ENCODE measurements at regions not wholly inside any gene's neighbourhood (a gene's known extent, or its start where the extent isn't known, plus 50 kb on each side); places are given as distances from the start of the nearest gene placed in this dataset.
A peak's percentile ranks its signal among the peaks of the same experiment; 100 is the strongest.

- intact Hi-C loops (cut with micrococcal nuclease), result no loop called here
- Mint-ChIP-seq H3K9me3 (ENCODE audit: unreplicated experiment) (no peaks in the 10 kb centered on the region), H3K36me3 (ENCODE audit: insufficient read depth, unreplicated experiment) (no peaks in the 10 kb centered on the region), H3K27ac (ENCODE audit: low read depth, unreplicated experiment) (peak overlapping the region; percentile 7), H3K4me3 (ENCODE audit: unreplicated experiment) (no peak overlapping the region), H3K27me3 (ENCODE audit: insufficient read depth, unreplicated experiment) (no peaks in the 10 kb centered on the region), H3K4me1 (ENCODE audit: insufficient read depth, unreplicated experiment) (peaks cover 14% of the 10 kb centered on the region)
- BruUV-seq (replicated peaks), result no TSS peak
- ChIA-PET CTCF (interaction anchor here (1.7 kb wide), 1 partner anchor 1078 kb away, joined by 4 read pairs; no protein-coding TSS in a partner anchor), POLR2A (no interaction called here)
- no peak for TF ChIP-seq CTCF (IDR thresholded peaks at IDR 0.05; ENCODE audit: unreplicated experiment)
- DNase-seq (ENCODE audit: unreplicated experiment), result peak; percentile 12
Observed at GRCh38 chr12:83763425-83763824, 1076.7 kb downstream of the TMTC2 start.

GRCh38 chr12:83759906-83760305 is 1073.2 kb downstream of the TMTC2 start:
- H3K9me3 Mint-ChIP-seq (ENCODE audit: unreplicated experiment), result no peaks in the 10 kb centered on the region
- no peak for TF ChIP-seq CTCF (IDR thresholded peaks at IDR 0.05; ENCODE audit: unreplicated experiment)
- intact Hi-C loops (cut with micrococcal nuclease), result no loop called here
- DNase-seq (ENCODE audit: unreplicated experiment), result no peak
- no peak overlapping the region for H3K4me3 Mint-ChIP-seq (ENCODE audit: unreplicated experiment)
- ChIA-PET POLR2A (no interaction called here), CTCF (no interaction called here)
- H3K27ac Mint-ChIP-seq (ENCODE audit: low read depth, unreplicated experiment), result no peak overlapping the region
- no TSS peak for BruUV-seq (replicated peaks)
- no peaks in the 10 kb centered on the region for H3K36me3 Mint-ChIP-seq (ENCODE audit: insufficient read depth, unreplicated experiment)
- peaks cover 14% of the 10 kb centered on the region for H3K4me1 Mint-ChIP-seq (ENCODE audit: insufficient read depth, unreplicated experiment)
- no peaks in the 10 kb centered on the region for H3K27me3 Mint-ChIP-seq (ENCODE audit: insufficient read depth, unreplicated experiment)

- Mint-ChIP-seq H3K4me1 (ENCODE audit: insufficient read depth, unreplicated experiment) (peaks cover 14% of the 10 kb centered on the region), H3K27ac (ENCODE audit: low read depth, unreplicated experiment) (no peak overlapping the region), H3K36me3 (ENCODE audit: insufficient read depth, unreplicated experiment) (no peaks in the 10 kb centered on the region), H3K9me3 (ENCODE audit: unreplicated experiment) (no peaks in the 10 kb centered on the region), H3K4me3 (ENCODE audit: unreplicated experiment) (no peak overlapping the region), H3K27me3 (ENCODE audit: insufficient read depth, unreplicated experiment) (no peaks in the 10 kb centered on the region)
- CTCF ChIA-PET, result no interaction called here
- no peak for DNase-seq (ENCODE audit: unreplicated experiment)
- intact Hi-C loops (cut with micrococcal nuclease), result no loop called here
- BruUV-seq (replicated peaks), result no TSS peak
- POLR2A ChIA-PET, result no interaction called here
- TF ChIP-seq CTCF (IDR thresholded peaks at IDR 0.05; ENCODE audit: unreplicated experiment), result no peak
Observed at GRCh38 chr12:83758888-83759631, 1072.4 kb downstream of the TMTC2 start.

GRCh38 chr12:83753904-83754303 is 1067.2 kb downstream of the TMTC2 start:
- BruUV-seq (replicated peaks), result no TSS peak
- POLR2A ChIA-PET, result no interaction called here
- Mint-ChIP-seq H3K9me3 (ENCODE audit: unreplicated experiment) (no peaks in the 10 kb centered on the region), H3K27me3 (ENCODE audit: insufficient read depth, unreplicated experiment) (no peaks in the 10 kb centered on the region), H3K36me3 (ENCODE audit: insufficient read depth, unreplicated experiment) (no peaks in the 10 kb centered on the region), H3K4me1 (ENCODE audit: insufficient read depth, unreplicated experiment) (no peaks in the 10 kb centered on the region), H3K4me3 (ENCODE audit: unreplicated experiment) (no peak overlapping the region), H3K27ac (ENCODE audit: low read depth, unreplicated experiment) (no peak overlapping the region)
- CTCF ChIA-PET, result interaction anchor here (0.7 kb wide), 1 partner anchor 1424 kb away, joined by 3 read pairs; no protein-coding TSS in a partner anchor
- TF ChIP-seq CTCF (IDR thresholded peaks at IDR 0.05; ENCODE audit: unreplicated experiment), result no peak
- no peak for DNase-seq (ENCODE audit: unreplicated experiment)
- intact Hi-C loops (cut with micrococcal nuclease), result no loop called here

Data from MCF 10A (cell line).